ENCODE measurements at regions not wholly inside any gene's neighbourhood (a gene's known extent, or its start where the extent isn't known, plus 50 kb on each side); places are given as distances from the start of the nearest gene placed in this dataset.

GRCh38 chr6:98670045-98670746, 164.2 kb upstream of the POU3F2 start:
- no peak for DNase-seq

GRCh38 chr6:98672681-98673475, 161.5 kb upstream of the POU3F2 start:
- no peak for DNase-seq

- DNase-seq: no peak
These were observed 155.9 kb upstream of the POU3F2 start for GRCh38 chr6:98678481-98678880.

GRCh38 chr6:98686008-98686601, 148.3 kb upstream of the POU3F2 start:
- no peak for DNase-seq

- DNase-seq: no peak
These were observed 146.6 kb upstream of the POU3F2 start for GRCh38 chr6:98687752-98688151.

- no peak for DNase-seq
These were observed 139.1 kb upstream of the POU3F2 start for GRCh38 chr6:98695091-98695801.

GRCh38 chr6:98711380-98711779, 123.0 kb upstream of the POU3F2 start:
- no peak for DNase-seq

- DNase-seq: no peak
These were observed 118.0 kb upstream of the POU3F2 start for GRCh38 chr6:98716341-98716740.

GRCh38 chr6:98717322-98717877, 117.0 kb upstream of the POU3F2 start:
- no peak for DNase-seq

- DNase-seq: no peak
These were observed 116.4 kb upstream of the POU3F2 start for GRCh38 chr6:98717988-98718387.

GRCh38 chr6:98724537-98724936, 109.8 kb upstream of the POU3F2 start:
- DNase-seq: no peak

- DNase-seq: no peak
These were observed 87.1 kb upstream of the POU3F2 start for GRCh38 chr6:98747273-98747672.

GRCh38 chr6:98747960-98748359, 86.4 kb upstream of the POU3F2 start:
- no peak for DNase-seq

- DNase-seq: no peak
These were observed 74.9 kb upstream of the POU3F2 start for GRCh38 chr6:98759459-98759858.

GRCh38 chr6:98764373-98764911, 69.9 kb upstream of the POU3F2 start:
- DNase-seq: no peak

GRCh38 chr6:98769546-98769945, 64.8 kb upstream of the POU3F2 start:
- DNase-seq: peak; percentile 14

GRCh38 chr6:98775205-98775604, 59.2 kb upstream of the POU3F2 start:
- no peak for DNase-seq

- DNase-seq: no peak
These were observed 56.6 kb upstream of the POU3F2 start for GRCh38 chr6:98777762-98778161.

GRCh38 chr6:98779618-98780017, 54.8 kb upstream of the POU3F2 start:
- no peak for DNase-seq

- no peak for DNase-seq
These were observed 51.6 kb upstream of the POU3F2 start for GRCh38 chr6:98782772-98783171.

- no peak for DNase-seq
These were observed 50.8 kb upstream of the POU3F2 start for GRCh38 chr6:98783578-98783977.
